ENCODE measurements at regions not wholly inside any gene's neighbourhood (a gene's known extent, or its start where the extent isn't known, plus 50 kb on each side); places are given as distances from the start of the nearest gene placed in this dataset.

DNA sequence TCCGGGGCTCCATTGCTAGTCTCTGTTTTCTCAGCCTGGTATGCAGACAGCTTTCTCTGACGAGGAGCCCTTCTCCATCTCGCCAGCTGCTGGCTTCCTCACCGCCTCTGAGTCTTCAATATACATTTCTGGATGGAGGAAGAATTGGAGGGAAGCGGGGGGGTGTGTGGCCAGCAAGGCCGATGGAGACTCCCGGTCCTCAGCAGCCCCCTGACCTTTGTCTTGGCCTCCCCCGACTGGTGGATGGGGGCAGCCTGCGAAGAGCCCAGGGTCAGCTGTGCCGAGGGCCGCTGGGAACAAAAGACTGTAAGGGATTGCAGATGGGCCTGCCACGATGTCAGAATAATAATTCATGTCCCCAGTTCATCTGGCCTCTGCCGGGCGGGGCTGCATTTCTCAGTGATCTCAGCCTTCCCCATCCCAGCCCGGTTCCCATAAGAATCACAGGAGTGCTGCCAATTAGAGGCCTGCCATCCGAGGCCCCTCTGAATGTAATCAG lies 54.3 kb upstream of the STX16 start:
- no peak for TF ChIP-seq CTCF (IDR thresholded peaks at IDR 0.05)
- TF ChIP-seq POLR2AphosphoS5 (IDR thresholded peaks at IDR 0.05) = peak in 1 of 4 donors; percentile 16

All from sigmoid colon (tissue), 4 donors.